SK-N-SH treated with all-trans-retinoic acid at 6 μM for 48 hours (cell line): ENCODE measurements at regions not wholly inside any gene's neighbourhood (a gene's known extent, or its start where the extent isn't known, plus 50 kb on each side); places are given as distances from the start of the nearest gene placed in this dataset.

Experiments used
- ATAC-seq: fragments of 200-7000 bp; cut with Tn5 transposase; 3 replicates; pipeline ENCODE4 v1.9.1; 2020; ENCODE audit warnings: mild to moderate bottlenecking, moderate library complexity
- BACH2 ChIP-seq: fragments of 250-450 bp; sonication (Bioruptor Pico); IDR thresholded peaks from 2 replicates; pipeline ENCODE4 v1.9.0; 2021; ENCODE audit warnings: mild to moderate bottlenecking, borderline replicate concordance
- CSDC2 ChIP-seq: fragments of 250-450 bp; sonication (Bioruptor Pico); IDR thresholded peaks from 2 replicates; pipeline ENCODE4 v1.5.0; 2020; ENCODE audit warnings: mild to moderate bottlenecking, moderate library complexity
- ESRRG ChIP-seq: fragments of 250-450 bp; sonication (Bioruptor Pico); IDR thresholded peaks from 2 replicates; pipeline ENCODE4 v1.6.1; 2021; ENCODE audit warnings: mild to moderate bottlenecking
- GLIS3 ChIP-seq: fragments of 250-450 bp; sonication (Bioruptor Pico); IDR thresholded peaks from 2 replicates; pipeline ENCODE4 v1.5.0; 2020; ENCODE audit warnings: mild to moderate bottlenecking, moderate library complexity
- ISL1 ChIP-seq: fragments of 250-450 bp; sonication (Bioruptor Pico); IDR thresholded peaks from 2 replicates; pipeline ENCODE4 v2.1.2; 2022; ENCODE audit warnings: mild to moderate bottlenecking, moderate library complexity
- OSR1 ChIP-seq: fragments of 250-450 bp; sonication (Bioruptor Pico); IDR thresholded peaks from 2 replicates; pipeline ENCODE4 v1.8.0; 2022; ENCODE audit warnings: moderate library complexity, mild to moderate bottlenecking, inconsistent platforms
- PPARA ChIP-seq: fragments of 250-450 bp; sonication (Bioruptor Pico); IDR thresholded peaks from 2 replicates; pipeline ENCODE4 v1.5.0; 2020; ENCODE audit warnings: mild to moderate bottlenecking, borderline replicate concordance
- RARB ChIP-seq: fragments of 250-450 bp; sonication (Bioruptor Pico); IDR thresholded peaks from 2 replicates; pipeline ENCODE4 v1.8.0; 2021; ENCODE audit warnings: mild to moderate bottlenecking, moderate library complexity
- SNAI2 ChIP-seq: fragments of 250-450 bp; sonication (Bioruptor Pico); IDR thresholded peaks from 2 replicates; pipeline ENCODE4 v1.5.0; 2020; ENCODE audit warnings: mild to moderate bottlenecking, moderate library complexity
- TCF4 ChIP-seq: fragments of 250-450 bp; sonication (Bioruptor Pico); IDR thresholded peaks from 2 replicates; pipeline ENCODE4 v1.8.0; 2021; ENCODE audit warnings: mild to moderate bottlenecking, moderate library complexity, borderline replicate concordance
- TOX ChIP-seq: fragments of 250-450 bp; sonication (Bioruptor Pico); IDR thresholded peaks from 2 replicates; pipeline ENCODE4 v1.8.0; 2021; ENCODE audit warnings: mild to moderate bottlenecking, moderate library complexity, borderline replicate concordance
- ZC3H10 ChIP-seq: fragments of 250-450 bp; sonication (Bioruptor Pico); IDR thresholded peaks from 2 replicates; pipeline ENCODE4 v1.5.1; 2021; ENCODE audit warnings: mild to moderate bottlenecking, moderate library complexity
- ZFP3 ChIP-seq: fragments of 250-450 bp; sonication (Bioruptor Pico); IDR thresholded peaks from 2 replicates; pipeline ENCODE4 v1.5.0; 2020; ENCODE audit warnings: mild to moderate bottlenecking, moderate library complexity
- ZFP30 ChIP-seq: fragments of 450-650 bp; formaldehyde crosslinking; IDR thresholded peaks from 2 replicates; pipeline ENCODE4 v1.5.0; 2022; ENCODE audit warnings: mild to moderate bottlenecking, moderate library complexity
- ZNF565 ChIP-seq: fragments of 450-650 bp; formaldehyde crosslinking; conservative IDR thresholded peaks from 2 replicates; pipeline ENCODE4 v1.5.0; 2020; ENCODE audit warnings: low read depth, mild to moderate bottlenecking, moderate library complexity
- ZNF70 ChIP-seq: fragments of 450-650 bp; formaldehyde crosslinking; IDR thresholded peaks from 2 replicates; pipeline ENCODE4 v1.5.0; 2020; ENCODE audit warnings: mild to moderate bottlenecking, moderate library complexity
- ZNF8 ChIP-seq: fragments of 450-650 bp; formaldehyde crosslinking; IDR thresholded peaks from 2 replicates; pipeline ENCODE4 v1.5.0; 2020; ENCODE audit warnings: mild to moderate bottlenecking, moderate library complexity
- TF ChIP-seq, protein P1 (sequence below): fragments of 250-450 bp; sonication (Bioruptor Pico); IDR thresholded peaks from 2 replicates; pipeline ENCODE4 v1.5.1; 2021; ENCODE audit warnings: mild to moderate bottlenecking, moderate library complexity
- TF ChIP-seq, protein P2 (sequence below): fragments of 250-450 bp; sonication (Bioruptor Pico); IDR thresholded peaks from 2 replicates; pipeline ENCODE4 v1.5.0; 2020; ENCODE audit warnings: mild to moderate bottlenecking, moderate library complexity
- TF ChIP-seq, protein P3 (sequence below): fragments of 250-450 bp; sonication (Bioruptor Pico); IDR thresholded peaks from 2 replicates; pipeline ENCODE4 v1.8.0; 2020; ENCODE audit warnings: mild to moderate bottlenecking, moderate library complexity, borderline replicate concordance
- TF ChIP-seq, protein P4 (sequence below): fragments of 250-450 bp; sonication (Bioruptor Pico); IDR thresholded peaks from 2 replicates; pipeline ENCODE4 v1.8.0; 2021; ENCODE audit warnings: low read depth, mild to moderate bottlenecking, moderate library complexity, borderline replicate concordance
- TF ChIP-seq, protein P5 (sequence below): fragments of 250-450 bp; sonication (Bioruptor Pico); IDR thresholded peaks from 2 replicates; pipeline ENCODE4 v1.5.1; 2020; ENCODE audit warnings: low read depth, mild to moderate bottlenecking, moderate library complexity

DNA sequence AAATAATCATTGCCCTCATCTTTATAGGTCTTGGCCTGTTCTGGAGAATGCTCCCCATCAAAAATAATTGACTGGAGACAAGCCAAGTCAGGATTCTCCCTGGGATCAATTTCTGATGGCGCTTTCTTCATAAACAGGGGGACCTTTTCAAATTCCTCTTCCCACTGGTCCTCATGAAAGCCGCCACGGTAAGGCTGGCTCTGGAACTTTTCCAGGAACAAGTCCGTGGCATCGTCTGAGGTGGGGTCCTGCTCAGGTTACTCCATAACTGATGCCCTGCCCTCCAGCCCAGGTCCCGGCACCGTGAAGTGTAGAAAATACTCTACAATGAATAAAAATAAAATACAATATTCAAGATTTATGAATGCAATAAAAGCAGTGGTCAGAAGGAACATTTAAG is 79.4 kb upstream of the IGFBP3 start:
- TF ChIP-seq, protein P1, sequence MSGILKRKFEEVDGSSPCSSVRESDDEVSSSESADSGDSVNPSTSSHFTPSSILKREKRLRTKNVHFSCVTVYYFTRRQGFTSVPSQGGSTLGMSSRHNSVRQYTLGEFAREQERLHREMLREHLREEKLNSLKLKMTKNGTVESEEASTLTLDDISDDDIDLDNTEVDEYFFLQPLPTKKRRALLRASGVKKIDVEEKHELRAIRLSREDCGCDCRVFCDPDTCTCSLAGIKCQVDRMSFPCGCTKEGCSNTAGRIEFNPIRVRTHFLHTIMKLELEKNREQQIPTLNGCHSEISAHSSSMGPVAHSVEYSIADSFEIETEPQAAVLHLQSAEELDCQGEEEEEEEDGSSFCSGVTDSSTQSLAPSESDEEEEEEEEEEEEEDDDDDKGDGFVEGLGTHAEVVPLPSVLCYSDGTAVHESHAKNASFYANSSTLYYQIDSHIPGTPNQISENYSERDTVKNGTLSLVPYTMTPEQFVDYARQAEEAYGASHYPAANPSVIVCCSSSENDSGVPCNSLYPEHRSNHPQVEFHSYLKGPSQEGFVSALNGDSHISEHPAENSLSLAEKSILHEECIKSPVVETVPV (CRISPR knock-in tag), result no peak
- TF ChIP-seq ZFP30 (no peak), GLIS3 (CRISPR knock-in tag) (no peak), ZC3H10 (CRISPR knock-in tag) (no peak), TCF4 (CRISPR knock-in tag) (no peak), RARB (CRISPR knock-in tag) (no peak), CSDC2 (CRISPR knock-in tag) (no peak), BACH2 (CRISPR knock-in tag) (no peak), SNAI2 (CRISPR knock-in tag) (no peak), TOX (CRISPR knock-in tag) (no peak), ZNF70 (CRISPR knock-in tag) (no peak), ISL1 (CRISPR knock-in tag) (no peak), OSR1 (CRISPR knock-in tag) (no peak), ZNF565 (no peak)
- TF ChIP-seq, protein P2, sequence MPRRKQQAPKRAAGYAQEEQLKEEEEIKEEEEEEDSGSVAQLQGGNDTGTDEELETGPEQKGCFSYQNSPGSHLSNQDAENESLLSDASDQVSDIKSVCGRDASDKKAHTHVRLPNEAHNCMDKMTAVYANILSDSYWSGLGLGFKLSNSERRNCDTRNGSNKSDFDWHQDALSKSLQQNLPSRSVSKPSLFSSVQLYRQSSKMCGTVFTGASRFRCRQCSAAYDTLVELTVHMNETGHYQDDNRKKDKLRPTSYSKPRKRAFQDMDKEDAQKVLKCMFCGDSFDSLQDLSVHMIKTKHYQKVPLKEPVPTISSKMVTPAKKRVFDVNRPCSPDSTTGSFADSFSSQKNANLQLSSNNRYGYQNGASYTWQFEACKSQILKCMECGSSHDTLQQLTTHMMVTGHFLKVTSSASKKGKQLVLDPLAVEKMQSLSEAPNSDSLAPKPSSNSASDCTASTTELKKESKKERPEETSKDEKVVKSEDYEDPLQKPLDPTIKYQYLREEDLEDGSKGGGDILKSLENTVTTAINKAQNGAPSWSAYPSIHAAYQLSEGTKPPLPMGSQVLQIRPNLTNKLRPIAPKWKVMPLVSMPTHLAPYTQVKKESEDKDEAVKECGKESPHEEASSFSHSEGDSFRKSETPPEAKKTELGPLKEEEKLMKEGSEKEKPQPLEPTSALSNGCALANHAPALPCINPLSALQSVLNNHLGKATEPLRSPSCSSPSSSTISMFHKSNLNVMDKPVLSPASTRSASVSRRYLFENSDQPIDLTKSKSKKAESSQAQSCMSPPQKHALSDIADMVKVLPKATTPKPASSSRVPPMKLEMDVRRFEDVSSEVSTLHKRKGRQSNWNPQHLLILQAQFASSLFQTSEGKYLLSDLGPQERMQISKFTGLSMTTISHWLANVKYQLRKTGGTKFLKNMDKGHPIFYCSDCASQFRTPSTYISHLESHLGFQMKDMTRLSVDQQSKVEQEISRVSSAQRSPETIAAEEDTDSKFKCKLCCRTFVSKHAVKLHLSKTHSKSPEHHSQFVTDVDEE (CRISPR knock-in tag), result no peak
- no peak for ATAC-seq

DNA sequence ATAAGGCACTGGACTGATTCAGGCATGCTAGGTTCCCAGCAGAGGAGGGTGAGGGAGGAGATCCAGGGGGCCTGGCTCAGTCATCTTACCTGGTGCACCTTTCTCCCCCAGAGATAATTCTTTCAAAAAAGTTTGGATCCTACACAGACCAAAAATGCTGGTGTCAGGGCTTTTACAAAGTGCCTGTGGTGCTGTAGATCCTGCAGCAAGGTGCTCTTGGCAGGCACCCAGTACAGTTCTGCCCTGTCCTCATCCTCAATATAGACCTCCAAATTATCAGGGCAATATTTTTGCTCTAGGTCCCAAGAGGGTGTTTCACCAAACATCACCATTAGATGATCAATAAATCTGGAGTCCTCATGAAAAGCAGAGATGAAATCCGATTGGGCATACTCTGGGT is 78.5 kb upstream of the IGFBP3 start:
- no peak for ATAC-seq
- no peak for TF ChIP-seq ZFP3 (CRISPR knock-in tag)
- TF ChIP-seq, protein P3, sequence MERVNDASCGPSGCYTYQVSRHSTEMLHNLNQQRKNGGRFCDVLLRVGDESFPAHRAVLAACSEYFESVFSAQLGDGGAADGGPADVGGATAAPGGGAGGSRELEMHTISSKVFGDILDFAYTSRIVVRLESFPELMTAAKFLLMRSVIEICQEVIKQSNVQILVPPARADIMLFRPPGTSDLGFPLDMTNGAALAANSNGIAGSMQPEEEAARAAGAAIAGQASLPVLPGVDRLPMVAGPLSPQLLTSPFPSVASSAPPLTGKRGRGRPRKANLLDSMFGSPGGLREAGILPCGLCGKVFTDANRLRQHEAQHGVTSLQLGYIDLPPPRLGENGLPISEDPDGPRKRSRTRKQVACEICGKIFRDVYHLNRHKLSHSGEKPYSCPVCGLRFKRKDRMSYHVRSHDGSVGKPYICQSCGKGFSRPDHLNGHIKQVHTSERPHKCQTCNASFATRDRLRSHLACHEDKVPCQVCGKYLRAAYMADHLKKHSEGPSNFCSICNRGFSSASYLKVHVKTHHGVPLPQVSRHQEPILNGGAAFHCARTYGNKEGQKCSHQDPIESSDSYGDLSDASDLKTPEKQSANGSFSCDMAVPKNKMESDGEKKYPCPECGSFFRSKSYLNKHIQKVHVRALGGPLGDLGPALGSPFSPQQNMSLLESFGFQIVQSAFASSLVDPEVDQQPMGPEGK (CRISPR knock-in tag), result no peak
- TF ChIP-seq OSR1 (CRISPR knock-in tag), result no peak
- TF ChIP-seq ESRRG (CRISPR knock-in tag), result no peak
- TF ChIP-seq PPARA (CRISPR knock-in tag), result no peak
- TF ChIP-seq ISL1 (CRISPR knock-in tag), result no peak
- TF ChIP-seq, protein P4, sequence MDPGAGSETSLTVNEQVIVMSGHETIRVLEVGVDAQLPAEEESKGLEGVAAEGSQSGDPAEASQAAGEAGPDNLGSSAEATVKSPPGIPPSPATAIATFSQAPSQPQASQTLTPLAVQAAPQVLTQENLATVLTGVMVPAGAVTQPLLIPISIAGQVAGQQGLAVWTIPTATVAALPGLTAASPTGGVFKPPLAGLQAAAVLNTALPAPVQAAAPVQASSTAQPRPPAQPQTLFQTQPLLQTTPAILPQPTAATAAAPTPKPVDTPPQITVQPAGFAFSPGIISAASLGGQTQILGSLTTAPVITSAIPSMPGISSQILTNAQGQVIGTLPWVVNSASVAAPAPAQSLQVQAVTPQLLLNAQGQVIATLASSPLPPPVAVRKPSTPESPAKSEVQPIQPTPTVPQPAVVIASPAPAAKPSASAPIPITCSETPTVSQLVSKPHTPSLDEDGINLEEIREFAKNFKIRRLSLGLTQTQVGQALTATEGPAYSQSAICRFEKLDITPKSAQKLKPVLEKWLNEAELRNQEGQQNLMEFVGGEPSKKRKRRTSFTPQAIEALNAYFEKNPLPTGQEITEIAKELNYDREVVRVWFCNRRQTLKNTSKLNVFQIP, result no peak
- no peak for TF ChIP-seq ZNF70 (CRISPR knock-in tag)
- TF ChIP-seq ZNF565, result no peak
- no peak for TF ChIP-seq TCF4 (CRISPR knock-in tag)
- TF ChIP-seq ZNF8 (CRISPR knock-in tag), result no peak
- TF ChIP-seq CSDC2 (CRISPR knock-in tag), result no peak
- TF ChIP-seq BACH2 (CRISPR knock-in tag), result no peak
- TF ChIP-seq, protein P5, sequence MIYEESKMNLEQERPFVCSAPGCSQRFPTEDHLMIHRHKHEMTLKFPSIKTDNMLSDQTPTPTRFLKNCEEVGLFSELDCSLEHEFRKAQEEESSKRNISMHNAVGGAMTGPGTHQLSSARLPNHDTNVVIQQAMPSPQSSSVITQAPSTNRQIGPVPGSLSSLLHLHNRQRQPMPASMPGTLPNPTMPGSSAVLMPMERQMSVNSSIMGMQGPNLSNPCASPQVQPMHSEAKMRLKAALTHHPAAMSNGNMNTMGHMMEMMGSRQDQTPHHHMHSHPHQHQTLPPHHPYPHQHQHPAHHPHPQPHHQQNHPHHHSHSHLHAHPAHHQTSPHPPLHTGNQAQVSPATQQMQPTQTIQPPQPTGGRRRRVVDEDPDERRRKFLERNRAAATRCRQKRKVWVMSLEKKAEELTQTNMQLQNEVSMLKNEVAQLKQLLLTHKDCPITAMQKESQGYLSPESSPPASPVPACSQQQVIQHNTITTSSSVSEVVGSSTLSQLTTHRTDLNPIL, result no peak

DNA sequence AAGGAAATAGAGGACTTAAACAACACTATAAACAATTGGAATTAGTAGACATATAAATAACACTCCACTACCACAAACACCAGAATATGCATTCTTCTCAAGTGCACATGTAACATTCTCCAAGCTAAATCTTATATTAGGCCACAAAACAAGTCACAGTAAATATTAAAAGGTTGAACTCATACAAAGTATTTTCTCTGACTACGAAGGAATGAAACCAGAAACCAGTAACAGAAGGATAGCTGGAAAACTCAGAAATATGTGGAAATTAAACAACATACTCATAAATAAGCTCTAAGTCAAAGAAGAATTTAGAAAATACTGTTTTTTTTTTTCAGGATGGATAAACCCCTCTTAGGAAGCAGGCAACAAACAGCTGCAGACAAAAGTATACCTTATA is 77.4 kb upstream of the IGFBP3 start:
- no peak for ATAC-seq
- TF ChIP-seq, protein P4, result no peak
- TF ChIP-seq, protein P2 (CRISPR knock-in tag), result no peak
- TF ChIP-seq ESRRG (CRISPR knock-in tag) (no peak), CSDC2 (CRISPR knock-in tag) (no peak), PPARA (CRISPR knock-in tag) (no peak), ZNF70 (CRISPR knock-in tag) (no peak), SNAI2 (CRISPR knock-in tag) (no peak)
- TF ChIP-seq, protein P5, result no peak
